OCI-LY1 (cell line): ENCODE measurements at regions not wholly inside any gene's neighbourhood (a gene's known extent, or its start where the extent isn't known, plus 50 kb on each side); places are given as distances from the start of the nearest gene placed in this dataset.

Source experiments
- H2AFZ ChIP-seq: fragments of 200-600 bp; sonication (generic), shearing (Covaris generic); 2 replicates; pipeline ENCODE4 v1.6.0; 2014; ENCODE audit warnings: antibody characterized with exemption, mild to moderate bottlenecking, low read length
- H3F3A ChIP-seq: fragments of 200-600 bp; sonication (generic), shearing (Covaris generic); 2 replicates; pipeline ENCODE4 v1.6.0; 2014; ENCODE audit warnings: mild to moderate bottlenecking, antibody characterized with exemption, low read length, moderate library complexity; ENCODE audit not compliant: insufficient read depth
- H3K27ac ChIP-seq: fragments of 200-600 bp; sonication (generic); 2 replicates; pipeline ENCODE4 v1.5.1; 2014; ENCODE audit warnings: low read length, mixed run types, mild to moderate bottlenecking, low read depth; ENCODE audit not compliant: poor library complexity, severe bottlenecking
- H3K27me3 ChIP-seq: fragments of 200-600 bp; sonication (generic); 2 replicates; pipeline ENCODE4 v1.6.0; 2014; ENCODE audit warnings: antibody characterized with exemption, mild to moderate bottlenecking, low read length, moderate library complexity; ENCODE audit not compliant: insufficient read depth
- H3K36me3 ChIP-seq: fragments of 200-600 bp; sonication (generic); 2 replicates; pipeline ENCODE4 v1.6.1; 2014; ENCODE audit warnings: mild to moderate bottlenecking, antibody characterized with exemption, low read length, moderate library complexity, mixed read lengths; ENCODE audit not compliant: insufficient read depth
- H3K4me1 ChIP-seq: fragments of 200-600 bp; sonication (generic); 2 replicates; pipeline ENCODE4 v1.5.1; 2014; ENCODE audit warnings: mild to moderate bottlenecking, low read length, moderate library complexity; ENCODE audit not compliant: insufficient read depth, severe bottlenecking
- H3K4me2 ChIP-seq: fragments of 200-600 bp; sonication (generic), shearing (Covaris generic); 2 replicates; pipeline ENCODE4 v1.6.1; 2014; ENCODE audit warnings: low read length
- H3K4me3 ChIP-seq: fragments of 200-600 bp; sonication (generic); 2 replicates; pipeline ENCODE4 v1.5.1; 2014; ENCODE audit warnings: low read length, low read depth, mild to moderate bottlenecking, mixed read lengths; ENCODE audit not compliant: poor library complexity, severe bottlenecking
- H3K79me2 ChIP-seq: fragments of 200-600 bp; shearing (Covaris generic); 2 replicates; pipeline ENCODE4 v1.6.1; 2016; ENCODE audit warnings: mixed run types, low read length, mixed read lengths; ENCODE audit not compliant: insufficient read depth
- H3K9ac ChIP-seq: fragments of 200-600 bp; sonication (generic), shearing (Covaris generic); 2 replicates; pipeline ENCODE4 v1.6.1; 2014; ENCODE audit warnings: mild to moderate bottlenecking, low read length, mixed read lengths
- H3K9me2 ChIP-seq: fragments of 200-600 bp; sonication (generic), shearing (Covaris generic); 2 replicates; pipeline ENCODE4 v1.6.1; 2014; ENCODE audit warnings: low read depth, mild to moderate bottlenecking, low read length, mixed read lengths
- H3K9me3 ChIP-seq: fragments of 200-600 bp; shearing (Covaris generic); 2 replicates; pipeline ENCODE4 v1.6.1; 2014; ENCODE audit warnings: low read length, mixed read lengths
- H4K20me1 ChIP-seq: fragments of 200-600 bp; sonication (generic), shearing (Covaris generic); 2 replicates; pipeline ENCODE4 v1.6.0; 2016; ENCODE audit warnings: mild to moderate bottlenecking, low read length; ENCODE audit not compliant: insufficient read depth
- CTCF ChIP-seq: fragments of 200-600 bp; sonication (generic), shearing (Covaris generic); IDR thresholded peaks from 2 replicates; pipeline ENCODE4 v1.5.1; 2017; ENCODE audit warnings: mild to moderate bottlenecking, antibody characterized with exemption, low read length, moderate library complexity, mixed read lengths
- EZH2 ChIP-seq: fragments of 200-600 bp; sonication (generic), shearing (Covaris generic); IDR thresholded peaks from 2 replicates; pipeline ENCODE4 v1.8.0; 2017; ENCODE audit warnings: borderline replicate concordance, mixed run types, mild to moderate bottlenecking, antibody characterized with exemption, low read length, moderate library complexity, mixed read lengths

GRCh38 chr13:107884564-107884963 lies 330.8 kb downstream of the LIG4 start:
- Histone ChIP-seq H3K9ac (no peak overlapping the region), H3K4me3 (no peak overlapping the region), H3K27me3 (no peaks in the 10 kb centered on the region), H3K79me2 (no peaks in the 10 kb centered on the region), H3K4me2 (no peak overlapping the region), H3K9me3 (no peaks in the 10 kb centered on the region), H3K27ac (no peak overlapping the region), H3K4me1 (no peaks in the 10 kb centered on the region), H3K36me3 (no peaks in the 10 kb centered on the region), H2AFZ (no peak overlapping the region), H4K20me1 (no peaks in the 10 kb centered on the region), H3F3A (no peaks in the 10 kb centered on the region), H3K9me2 (no peaks in the 10 kb centered on the region)
- TF ChIP-seq EZH2 = no peak
- TF ChIP-seq CTCF = no peak

DNA sequence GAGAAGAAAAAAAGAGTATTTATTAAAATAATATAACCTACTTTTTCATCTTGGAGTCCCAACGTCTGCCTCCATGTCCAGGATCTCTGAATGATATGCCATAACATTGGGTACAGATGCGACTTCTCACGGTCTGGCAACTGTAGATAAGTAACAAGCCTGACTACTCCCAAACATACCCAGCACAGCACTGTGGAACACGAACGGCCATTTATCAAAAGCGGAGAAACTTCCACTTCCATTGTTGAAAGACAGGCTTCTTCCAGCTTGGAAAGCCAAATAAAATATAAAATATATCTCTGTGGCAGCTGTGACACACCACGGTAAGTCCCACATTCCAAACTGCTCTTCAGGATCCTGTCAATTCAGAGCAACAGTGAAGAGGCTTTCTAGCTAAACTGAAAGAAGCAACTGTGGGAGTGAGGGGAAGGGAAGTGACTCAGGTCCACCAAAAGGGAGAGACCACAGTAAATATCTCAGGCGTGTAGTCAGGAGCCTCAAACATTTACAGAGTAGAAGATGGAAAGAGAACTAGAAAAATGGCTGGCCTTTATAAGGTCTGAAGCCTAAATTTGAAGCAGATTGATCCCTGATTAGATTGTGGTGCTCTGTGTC lies 331.7 kb downstream of the LIG4 start:
- Histone ChIP-seq H3K36me3 (no peaks in the 10 kb centered on the region), H3K4me1 (no peaks in the 10 kb centered on the region), H3F3A (no peaks in the 10 kb centered on the region), H3K9ac (no peak overlapping the region), H2AFZ (no peak overlapping the region), H3K4me3 (no peak overlapping the region), H3K79me2 (no peaks in the 10 kb centered on the region), H3K4me2 (no peak overlapping the region), H3K9me2 (no peaks in the 10 kb centered on the region), H3K27ac (no peak overlapping the region), H3K9me3 (no peaks in the 10 kb centered on the region), H4K20me1 (no peaks in the 10 kb centered on the region), H3K27me3 (no peaks in the 10 kb centered on the region)
- no peak for TF ChIP-seq EZH2
- no peak for TF ChIP-seq CTCF

- Histone ChIP-seq H3K4me3 (no peak overlapping the region), H3K4me2 (no peak overlapping the region), H3F3A (no peaks in the 10 kb centered on the region), H2AFZ (no peak overlapping the region), H3K9ac (no peak overlapping the region), H3K27ac (no peak overlapping the region), H4K20me1 (no peaks in the 10 kb centered on the region), H3K4me1 (no peaks in the 10 kb centered on the region), H3K79me2 (no peaks in the 10 kb centered on the region), H3K9me3 (no peaks in the 10 kb centered on the region), H3K9me2 (no peaks in the 10 kb centered on the region), H3K27me3 (no peaks in the 10 kb centered on the region), H3K36me3 (no peaks in the 10 kb centered on the region)
- TF ChIP-seq EZH2 = no peak
- no peak for TF ChIP-seq CTCF
Observed at GRCh38 chr13:107882708-107883560, 332.4 kb downstream of the LIG4 start.
